ENCODE measurements at regions not wholly inside any gene's neighbourhood (a gene's known extent, or its start where the extent isn't known, plus 50 kb on each side); places are given as distances from the start of the nearest gene placed in this dataset.

DNA sequence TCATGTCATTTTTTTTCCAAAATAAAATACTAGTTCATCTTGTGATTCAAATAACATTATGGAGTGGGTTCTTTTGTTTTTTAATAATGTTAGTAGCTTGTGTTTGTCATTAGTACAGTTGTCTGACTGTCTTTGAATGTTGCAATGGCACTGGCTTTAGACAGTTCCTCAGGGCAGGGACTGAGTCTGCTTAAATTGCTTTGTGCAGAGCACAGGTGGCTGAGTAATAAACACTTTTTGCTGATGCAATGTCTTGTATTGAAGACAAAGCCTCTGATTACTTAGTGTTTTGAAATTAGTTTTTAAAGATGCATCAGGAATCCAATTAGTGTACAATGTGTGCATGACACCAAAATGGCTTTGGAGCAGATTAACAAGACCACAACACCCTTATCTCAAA, 88.7 kb upstream of the PCDH9 start:
- Histone ChIP-seq H3K4me1 (no peaks in the 10 kb centered on the region), H3K9me3 (no peaks in the 10 kb centered on the region), H3K4me3 (no peak overlapping the region), H3K27me3 (no peaks in the 10 kb centered on the region), H3K27ac (no peak overlapping the region), H3K36me3 (no peaks in the 10 kb centered on the region)
- no peak for DNase-seq (ENCODE audit: low spot score in 2 of 2)
- TF ChIP-seq, protein P1, sequence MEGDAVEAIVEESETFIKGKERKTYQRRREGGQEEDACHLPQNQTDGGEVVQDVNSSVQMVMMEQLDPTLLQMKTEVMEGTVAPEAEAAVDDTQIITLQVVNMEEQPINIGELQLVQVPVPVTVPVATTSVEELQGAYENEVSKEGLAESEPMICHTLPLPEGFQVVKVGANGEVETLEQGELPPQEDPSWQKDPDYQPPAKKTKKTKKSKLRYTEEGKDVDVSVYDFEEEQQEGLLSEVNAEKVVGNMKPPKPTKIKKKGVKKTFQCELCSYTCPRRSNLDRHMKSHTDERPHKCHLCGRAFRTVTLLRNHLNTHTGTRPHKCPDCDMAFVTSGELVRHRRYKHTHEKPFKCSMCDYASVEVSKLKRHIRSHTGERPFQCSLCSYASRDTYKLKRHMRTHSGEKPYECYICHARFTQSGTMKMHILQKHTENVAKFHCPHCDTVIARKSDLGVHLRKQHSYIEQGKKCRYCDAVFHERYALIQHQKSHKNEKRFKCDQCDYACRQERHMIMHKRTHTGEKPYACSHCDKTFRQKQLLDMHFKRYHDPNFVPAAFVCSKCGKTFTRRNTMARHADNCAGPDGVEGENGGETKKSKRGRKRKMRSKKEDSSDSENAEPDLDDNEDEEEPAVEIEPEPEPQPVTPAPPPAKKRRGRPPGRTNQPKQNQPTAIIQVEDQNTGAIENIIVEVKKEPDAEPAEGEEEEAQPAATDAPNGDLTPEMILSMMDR (IDR thresholded peaks at IDR 0.05) = no peak
- TF ChIP-seq EP300 (IDR thresholded peaks at IDR 0.05) (no peak), POLR2A (IDR thresholded peaks at IDR 0.05) (no peak)

DNA sequence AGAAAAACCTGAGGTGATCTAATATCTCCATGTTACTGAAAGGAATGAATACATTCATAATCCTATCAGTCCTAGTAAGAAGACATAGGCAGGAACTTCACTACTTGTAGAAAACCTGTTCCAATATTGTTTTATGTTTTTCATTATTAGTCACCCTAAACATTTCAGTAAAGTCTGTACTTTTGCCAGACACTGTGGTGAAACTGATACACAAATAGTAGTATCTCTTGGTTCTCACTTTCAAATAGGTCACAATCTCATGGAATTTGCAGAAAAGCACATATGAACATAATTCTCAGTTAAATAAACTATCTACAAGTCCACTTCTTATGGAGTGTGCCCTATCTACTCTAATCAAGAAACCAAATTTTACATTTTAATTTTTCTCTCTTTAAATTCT, 88.3 kb upstream of the PCDH9 start:
- no peak for DNase-seq (ENCODE audit: low spot score in 2 of 2)
- H3K27ac ChIP-seq = no peak overlapping the region
- H3K4me3 ChIP-seq = no peak overlapping the region
- no peaks in the 10 kb centered on the region for H3K36me3 ChIP-seq
- TF ChIP-seq EP300 (IDR thresholded peaks at IDR 0.05) (no peak), POLR2A (IDR thresholded peaks at IDR 0.05) (no peak)
- TF ChIP-seq, protein P1 (IDR thresholded peaks at IDR 0.05) = no peak
- H3K9me3 ChIP-seq = no peaks in the 10 kb centered on the region
- H3K4me1 ChIP-seq = no peaks in the 10 kb centered on the region
- no peaks in the 10 kb centered on the region for H3K27me3 ChIP-seq

DNA sequence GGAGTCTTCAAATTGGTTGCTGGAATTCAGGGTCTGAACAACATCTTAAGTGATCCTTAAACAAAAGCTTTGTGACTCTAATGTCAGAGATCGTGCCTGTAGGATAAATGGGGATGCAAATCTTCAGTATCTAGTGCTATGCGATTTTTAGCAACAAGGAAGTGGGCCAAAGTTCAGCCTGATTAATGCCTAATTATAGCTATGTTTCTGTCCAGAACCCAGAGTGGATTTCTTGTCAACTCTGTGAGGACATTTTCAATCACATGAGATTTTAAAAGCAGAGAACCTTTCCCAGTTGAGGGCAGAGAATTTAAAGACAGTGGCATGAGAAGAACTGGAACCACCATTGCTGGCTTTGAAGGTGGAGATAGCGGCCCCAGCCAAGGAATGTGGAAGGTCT, 84.3 kb upstream of the PCDH9 start:
- 81 to 82% methylated on average over 3 of the region's 3 CpGs for WGBS, 2 donors
- H3K4me1 ChIP-seq = no peaks in the 10 kb centered on the region
- H3K9me3 ChIP-seq = no peaks in the 10 kb centered on the region
- H3K27ac ChIP-seq = no peak overlapping the region
- DNase-seq (ENCODE audit: low spot score in 2 of 2) = no peak
- no peak for TF ChIP-seq POLR2A (IDR thresholded peaks at IDR 0.05)
- no peak for TF ChIP-seq EP300 (IDR thresholded peaks at IDR 0.05)
- TF ChIP-seq, protein P1 (IDR thresholded peaks at IDR 0.05) = no peak
- no peak overlapping the region for H3K4me3 ChIP-seq
- no peaks in the 10 kb centered on the region for H3K27me3 ChIP-seq
- no peaks in the 10 kb centered on the region for H3K36me3 ChIP-seq

DNA sequence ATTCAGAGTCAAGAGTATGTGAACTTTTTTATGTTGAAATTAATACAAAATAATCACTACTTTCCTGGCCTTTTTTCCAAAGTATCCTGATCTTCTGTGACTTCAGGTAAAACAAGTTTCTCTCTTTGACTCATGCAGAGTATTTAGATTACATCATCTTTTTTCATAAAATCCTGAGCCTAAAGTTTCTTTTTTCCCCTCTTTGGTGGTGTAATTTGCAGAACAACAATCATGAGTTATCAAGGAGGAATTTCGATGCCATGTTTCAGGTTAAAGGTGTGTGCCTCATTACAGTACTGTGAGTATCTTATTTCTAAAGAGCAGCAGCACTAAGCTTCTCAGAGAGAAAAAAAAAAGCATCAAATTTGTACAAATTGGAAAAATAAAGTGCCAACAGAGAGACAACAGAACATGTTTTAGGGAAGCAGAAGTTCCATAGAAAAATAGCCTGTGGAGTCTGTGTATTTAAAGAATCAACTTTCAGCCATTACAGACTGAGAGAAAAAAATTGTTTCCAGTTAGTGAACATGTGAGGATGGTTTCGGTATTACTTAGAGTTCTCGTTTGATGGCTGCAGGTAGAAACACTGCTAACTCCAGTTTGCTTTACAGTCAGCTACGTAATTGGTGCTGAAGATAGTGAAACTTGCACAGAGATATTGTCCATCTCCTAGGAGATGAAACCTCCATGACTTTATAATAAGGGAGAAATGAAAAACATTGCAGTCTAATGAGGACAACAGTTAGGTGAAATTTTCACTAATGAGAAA, 78.1 kb upstream of the PCDH9 start:
- DNase-seq (ENCODE audit: low spot score in 2 of 2) = no peak
- WGBS, 2 donors = 85 to 91% methylated on average over 4 of the region's 4 CpGs
- Histone ChIP-seq H3K27ac (no peak overlapping the region), H3K27me3 (no peaks in the 10 kb centered on the region), H3K36me3 (no peaks in the 10 kb centered on the region), H3K9me3 (no peaks in the 10 kb centered on the region), H3K4me3 (no peak overlapping the region), H3K4me1 (no peaks in the 10 kb centered on the region)
- TF ChIP-seq POLR2A (IDR thresholded peaks at IDR 0.05) = no peak
- TF ChIP-seq EP300 (IDR thresholded peaks at IDR 0.05) = no peak
- TF ChIP-seq, protein P1 (IDR thresholded peaks at IDR 0.05) = no peak

DNA sequence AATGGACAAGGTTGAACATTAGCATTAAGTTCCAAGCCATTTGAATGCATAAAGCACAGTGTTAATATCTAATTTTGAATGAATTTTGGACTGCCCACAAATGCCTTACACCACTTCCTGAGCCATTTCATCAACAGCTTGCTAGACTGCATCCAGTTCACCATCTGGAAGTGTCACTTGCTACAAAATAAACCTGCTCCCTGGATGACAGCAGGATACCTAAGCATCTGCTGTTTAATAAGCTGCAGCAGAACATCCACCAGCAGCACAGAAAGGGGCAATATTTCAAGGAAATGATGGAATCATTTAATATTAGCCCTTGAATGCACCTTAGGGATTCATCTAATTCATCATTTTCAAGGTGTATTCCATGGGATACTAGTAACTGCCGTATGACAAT, 76.6 kb upstream of the PCDH9 start:
- H3K4me1 ChIP-seq = no peaks in the 10 kb centered on the region
- 70 to 74% methylated on average over 1 of the region's 1 CpG for WGBS, 2 donors
- no peak overlapping the region for H3K27ac ChIP-seq
- no peaks in the 10 kb centered on the region for H3K36me3 ChIP-seq
- DNase-seq (ENCODE audit: low spot score in 2 of 2) = no peak
- TF ChIP-seq POLR2A (IDR thresholded peaks at IDR 0.05) (no peak), EP300 (IDR thresholded peaks at IDR 0.05) (no peak)
- TF ChIP-seq, protein P1 (IDR thresholded peaks at IDR 0.05) = no peak
- H3K4me3 ChIP-seq = no peak overlapping the region
- no peaks in the 10 kb centered on the region for H3K9me3 ChIP-seq
- H3K27me3 ChIP-seq = no peaks in the 10 kb centered on the region
